ENCODE measurements at regions not wholly inside any gene's neighbourhood (a gene's known extent, or its start where the extent isn't known, plus 50 kb on each side); places are given as distances from the start of the nearest gene placed in this dataset.

DNA sequence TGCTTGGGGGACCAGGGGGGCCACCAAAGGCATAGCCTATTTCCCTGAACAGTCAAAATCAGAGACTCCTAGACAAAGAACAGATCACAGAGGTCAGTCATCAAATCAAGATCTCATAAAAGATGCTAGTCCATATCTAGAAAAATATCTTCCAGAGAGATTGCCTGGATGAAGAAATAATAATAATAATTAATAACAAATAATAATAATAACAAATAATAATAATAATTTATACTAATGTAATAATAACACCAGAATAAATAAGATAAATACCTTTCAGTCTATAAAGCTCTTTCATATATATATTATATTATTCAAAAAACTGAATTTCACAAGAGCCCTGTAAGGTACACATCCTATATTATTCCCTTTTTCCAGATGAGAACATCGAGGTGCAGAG lies 129.6 kb downstream of the PAX1 start (continued):
- TF ChIP-seq HNF4A (conservative IDR thresholded peaks at IDR 0.05), result no peak
- TF ChIP-seq SP1 (IDR thresholded peaks at IDR 0.05), result no peak
- TF ChIP-seq GABPA (IDR thresholded peaks at IDR 0.05 in 1 of 2, conservative IDR thresholded peaks at IDR 0.05 in 1 of 2), result no peak
- no peak for TF ChIP-seq NR2F2 (IDR thresholded peaks at IDR 0.05)
- no peak for TF ChIP-seq RAD21 (IDR thresholded peaks at IDR 0.05)

DNA sequence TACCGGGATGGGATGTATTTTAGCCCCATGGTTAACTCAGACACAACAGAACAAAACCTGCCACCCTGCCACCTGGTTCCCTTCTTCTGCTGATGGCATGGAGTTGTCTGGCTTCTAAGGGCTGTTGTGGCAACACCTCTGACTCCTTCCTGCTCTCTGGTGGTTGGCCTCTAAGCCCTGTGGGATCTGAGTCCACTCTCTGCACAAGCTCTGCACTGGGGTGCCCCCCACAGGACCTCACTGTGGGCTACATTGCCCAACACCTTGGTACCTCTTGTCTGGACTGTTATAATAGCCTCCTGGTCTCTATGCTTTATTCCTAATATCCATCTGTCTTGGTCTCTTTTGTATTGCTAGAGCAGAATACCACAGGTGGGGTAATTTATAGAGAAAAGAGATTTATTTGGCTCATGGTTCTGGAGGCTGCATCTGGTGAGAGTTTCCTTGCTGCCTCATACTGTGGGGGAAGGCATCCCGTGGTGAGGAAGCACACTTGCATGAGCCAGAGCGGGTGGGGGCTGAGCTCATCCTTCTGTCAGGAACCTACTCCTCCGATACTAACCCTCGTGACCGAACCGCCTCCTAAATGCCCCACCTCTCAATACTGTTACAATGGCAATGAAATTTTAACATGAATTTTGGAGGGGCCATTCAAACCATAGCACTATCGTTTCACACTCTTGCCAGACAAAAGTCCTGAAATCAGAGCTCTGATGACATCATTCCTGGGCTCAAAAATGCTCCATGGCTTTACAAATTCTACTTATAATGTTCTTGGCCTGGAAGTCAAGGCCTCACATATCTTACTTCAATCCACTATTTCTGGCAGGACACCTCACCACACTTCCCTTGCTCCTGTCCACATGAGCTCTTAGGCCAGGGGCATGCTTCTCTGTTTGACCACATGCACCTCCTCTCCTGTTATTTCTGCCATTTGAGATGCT lies 127.2 kb downstream of the PAX1 start:
- no peaks in the 10 kb centered on the region for H3K36me3 ChIP-seq (ENCODE audit: control insufficient read depth in 4 of 4, insufficient read depth in 3 of 4, low read depth in 1 of 4, low read length in 3 of 4)
- TF ChIP-seq SP1 (IDR thresholded peaks at IDR 0.05) (no peak), EGR1 (IDR thresholded peaks at IDR 0.05; ENCODE audit: low read depth in 2 of 2) (no peak), FOXA1 (IDR thresholded peaks at IDR 0.05) (no peak), JUND (IDR thresholded peaks at IDR 0.05) (no peak), RAD21 (IDR thresholded peaks at IDR 0.05) (no peak), RXRA (IDR thresholded peaks at IDR 0.05) (no peak), HNF4A (conservative IDR thresholded peaks at IDR 0.05) (no peak), TAF1 (conservative IDR thresholded peaks at IDR 0.05) (no peak), YY1 (IDR thresholded peaks at IDR 0.05) (no peak), NR2F2 (IDR thresholded peaks at IDR 0.05) (no peak), HNF4G (IDR thresholded peaks at IDR 0.05) (no peak), GABPA (IDR thresholded peaks at IDR 0.05 in 1 of 2, conservative IDR thresholded peaks at IDR 0.05 in 1 of 2) (no peak), FOXA2 (IDR thresholded peaks at IDR 0.05) (no peak)
- TF ChIP-seq, protein P1, sequence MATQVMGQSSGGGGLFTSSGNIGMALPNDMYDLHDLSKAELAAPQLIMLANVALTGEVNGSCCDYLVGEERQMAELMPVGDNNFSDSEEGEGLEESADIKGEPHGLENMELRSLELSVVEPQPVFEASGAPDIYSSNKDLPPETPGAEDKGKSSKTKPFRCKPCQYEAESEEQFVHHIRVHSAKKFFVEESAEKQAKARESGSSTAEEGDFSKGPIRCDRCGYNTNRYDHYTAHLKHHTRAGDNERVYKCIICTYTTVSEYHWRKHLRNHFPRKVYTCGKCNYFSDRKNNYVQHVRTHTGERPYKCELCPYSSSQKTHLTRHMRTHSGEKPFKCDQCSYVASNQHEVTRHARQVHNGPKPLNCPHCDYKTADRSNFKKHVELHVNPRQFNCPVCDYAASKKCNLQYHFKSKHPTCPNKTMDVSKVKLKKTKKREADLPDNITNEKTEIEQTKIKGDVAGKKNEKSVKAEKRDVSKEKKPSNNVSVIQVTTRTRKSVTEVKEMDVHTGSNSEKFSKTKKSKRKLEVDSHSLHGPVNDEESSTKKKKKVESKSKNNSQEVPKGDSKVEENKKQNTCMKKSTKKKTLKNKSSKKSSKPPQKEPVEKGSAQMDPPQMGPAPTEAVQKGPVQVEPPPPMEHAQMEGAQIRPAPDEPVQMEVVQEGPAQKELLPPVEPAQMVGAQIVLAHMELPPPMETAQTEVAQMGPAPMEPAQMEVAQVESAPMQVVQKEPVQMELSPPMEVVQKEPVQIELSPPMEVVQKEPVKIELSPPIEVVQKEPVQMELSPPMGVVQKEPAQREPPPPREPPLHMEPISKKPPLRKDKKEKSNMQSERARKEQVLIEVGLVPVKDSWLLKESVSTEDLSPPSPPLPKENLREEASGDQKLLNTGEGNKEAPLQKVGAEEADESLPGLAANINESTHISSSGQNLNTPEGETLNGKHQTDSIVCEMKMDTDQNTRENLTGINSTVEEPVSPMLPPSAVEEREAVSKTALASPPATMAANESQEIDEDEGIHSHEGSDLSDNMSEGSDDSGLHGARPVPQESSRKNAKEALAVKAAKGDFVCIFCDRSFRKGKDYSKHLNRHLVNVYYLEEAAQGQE (IDR thresholded peaks at IDR 0.05), result no peak
- TF ChIP-seq, protein P2, sequence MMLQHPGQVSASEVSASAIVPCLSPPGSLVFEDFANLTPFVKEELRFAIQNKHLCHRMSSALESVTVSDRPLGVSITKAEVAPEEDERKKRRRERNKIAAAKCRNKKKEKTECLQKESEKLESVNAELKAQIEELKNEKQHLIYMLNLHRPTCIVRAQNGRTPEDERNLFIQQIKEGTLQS (IDR thresholded peaks at IDR 0.05), result no peak
- TF ChIP-seq, protein P3, sequence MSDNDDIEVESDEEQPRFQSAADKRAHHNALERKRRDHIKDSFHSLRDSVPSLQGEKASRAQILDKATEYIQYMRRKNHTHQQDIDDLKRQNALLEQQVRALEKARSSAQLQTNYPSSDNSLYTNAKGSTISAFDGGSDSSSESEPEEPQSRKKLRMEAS (IDR thresholded peaks at IDR 0.05), result no peak
- TF ChIP-seq, protein P4, sequence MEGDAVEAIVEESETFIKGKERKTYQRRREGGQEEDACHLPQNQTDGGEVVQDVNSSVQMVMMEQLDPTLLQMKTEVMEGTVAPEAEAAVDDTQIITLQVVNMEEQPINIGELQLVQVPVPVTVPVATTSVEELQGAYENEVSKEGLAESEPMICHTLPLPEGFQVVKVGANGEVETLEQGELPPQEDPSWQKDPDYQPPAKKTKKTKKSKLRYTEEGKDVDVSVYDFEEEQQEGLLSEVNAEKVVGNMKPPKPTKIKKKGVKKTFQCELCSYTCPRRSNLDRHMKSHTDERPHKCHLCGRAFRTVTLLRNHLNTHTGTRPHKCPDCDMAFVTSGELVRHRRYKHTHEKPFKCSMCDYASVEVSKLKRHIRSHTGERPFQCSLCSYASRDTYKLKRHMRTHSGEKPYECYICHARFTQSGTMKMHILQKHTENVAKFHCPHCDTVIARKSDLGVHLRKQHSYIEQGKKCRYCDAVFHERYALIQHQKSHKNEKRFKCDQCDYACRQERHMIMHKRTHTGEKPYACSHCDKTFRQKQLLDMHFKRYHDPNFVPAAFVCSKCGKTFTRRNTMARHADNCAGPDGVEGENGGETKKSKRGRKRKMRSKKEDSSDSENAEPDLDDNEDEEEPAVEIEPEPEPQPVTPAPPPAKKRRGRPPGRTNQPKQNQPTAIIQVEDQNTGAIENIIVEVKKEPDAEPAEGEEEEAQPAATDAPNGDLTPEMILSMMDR (IDR thresholded peaks at IDR 0.05; ENCODE audit: low read depth, low read length, missing input control), result no peak
- TF ChIP-seq, protein P5, sequence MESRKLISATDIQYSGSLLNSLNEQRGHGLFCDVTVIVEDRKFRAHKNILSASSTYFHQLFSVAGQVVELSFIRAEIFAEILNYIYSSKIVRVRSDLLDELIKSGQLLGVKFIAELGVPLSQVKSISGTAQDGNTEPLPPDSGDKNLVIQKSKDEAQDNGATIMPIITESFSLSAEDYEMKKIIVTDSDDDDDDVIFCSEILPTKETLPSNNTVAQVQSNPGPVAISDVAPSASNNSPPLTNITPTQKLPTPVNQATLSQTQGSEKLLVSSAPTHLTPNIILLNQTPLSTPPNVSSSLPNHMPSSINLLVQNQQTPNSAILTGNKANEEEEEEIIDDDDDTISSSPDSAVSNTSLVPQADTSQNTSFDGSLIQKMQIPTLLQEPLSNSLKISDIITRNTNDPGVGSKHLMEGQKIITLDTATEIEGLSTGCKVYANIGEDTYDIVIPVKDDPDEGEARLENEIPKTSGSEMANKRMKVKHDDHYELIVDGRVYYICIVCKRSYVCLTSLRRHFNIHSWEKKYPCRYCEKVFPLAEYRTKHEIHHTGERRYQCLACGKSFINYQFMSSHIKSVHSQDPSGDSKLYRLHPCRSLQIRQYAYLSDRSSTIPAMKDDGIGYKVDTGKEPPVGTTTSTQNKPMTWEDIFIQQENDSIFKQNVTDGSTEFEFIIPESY (IDR thresholded peaks at IDR 0.05), result no peak
- WGBS, result 76% methylated on average over 8 of the region's 8 CpGs
- no peaks in the 10 kb centered on the region for H3K9me3 ChIP-seq (ENCODE audit: control insufficient read depth in 4 of 4, low read length in 3 of 4)
- no peak overlapping the region for H3K9ac ChIP-seq (ENCODE audit: low read depth in 1 of 2, low read length in 2 of 2)
- peaks cover 0 to 4% (median 3%) of the 10 kb centered on the region in 4 donors for H3K27me3 ChIP-seq (ENCODE audit: control insufficient read depth in 4 of 4, insufficient read depth in 4 of 4, low read length in 3 of 4)
- H3K4me1 ChIP-seq (ENCODE audit: control insufficient read depth in 4 of 4, insufficient read depth in 4 of 4, low read length in 3 of 4), result no peaks in the 10 kb centered on the region
- DNase-seq (ENCODE audit: low spot score), result no peak
- H3K4me3 ChIP-seq (ENCODE audit: low read depth in 1 of 3, low read length in 3 of 3), result no peak overlapping the region
- H3K27ac ChIP-seq (ENCODE audit: low read depth in 1 of 2, low read length in 2 of 2), result no peak overlapping the region

All from liver (tissue), 8 donors.